Cardiac fibroblast (primary cell): ENCODE measurements at regions not wholly inside any gene's neighbourhood (a gene's known extent, or its start where the extent isn't known, plus 50 kb on each side); places are given as distances from the start of the nearest gene placed in this dataset.
"Not testable (repeated sequence)": the region's sequence is repeated elsewhere in the genome, so short reads cannot be mapped to it uniquely, and the experiment has no call there.

Experiments used
- DNase-seq, 2 donors: peaks; one replicate each; pipeline versions ENCODE4 v3.0.0 to v3.0.0-alpha.2; 2010; ENCODE audit warnings: low read depth in 2 of 2
- H3K4me3 ChIP-seq, 2 donors: replicated peaks in 1 of 2; 1 replicate in 1 of 2; 2 replicates in 1 of 2; pipeline ENCODE4 v1.5.1; 2011; ENCODE audit warnings: low read depth in 2 of 2, low read length in 2 of 2, mild to moderate bottlenecking in 2 of 2, moderate library complexity in 1 of 2
- TF ChIP-seq, protein P1 (sequence below): IDR thresholded peaks from one replicate; pipeline ENCODE4 v1.5.1; 2011; ENCODE audit warnings: low read depth, mild to moderate bottlenecking, low read length, inconsistent platforms

DNA sequence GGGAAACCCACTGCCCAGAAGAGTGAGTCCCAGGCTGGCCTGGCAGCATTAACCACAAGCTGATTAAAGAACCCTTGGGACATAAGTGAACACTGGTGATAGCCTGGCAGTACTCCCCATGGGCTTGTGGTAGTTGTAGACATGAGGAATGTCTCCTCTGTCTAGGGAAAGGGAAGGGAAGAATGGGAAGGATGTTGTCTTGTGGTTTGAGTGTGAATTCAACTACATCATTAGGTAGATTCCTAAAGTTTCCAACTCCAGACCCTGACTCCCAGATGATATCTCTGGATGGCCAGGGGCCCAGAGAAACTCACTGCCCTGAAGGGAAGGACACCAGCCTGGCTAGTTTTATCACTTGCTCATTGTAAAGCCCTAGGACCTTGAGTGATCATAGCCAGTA, 1012.4 kb upstream of the COX7C start:
- no peak for DNase-seq
- H3K4me3 ChIP-seq = no peak overlapping the region
- TF ChIP-seq, protein P1, sequence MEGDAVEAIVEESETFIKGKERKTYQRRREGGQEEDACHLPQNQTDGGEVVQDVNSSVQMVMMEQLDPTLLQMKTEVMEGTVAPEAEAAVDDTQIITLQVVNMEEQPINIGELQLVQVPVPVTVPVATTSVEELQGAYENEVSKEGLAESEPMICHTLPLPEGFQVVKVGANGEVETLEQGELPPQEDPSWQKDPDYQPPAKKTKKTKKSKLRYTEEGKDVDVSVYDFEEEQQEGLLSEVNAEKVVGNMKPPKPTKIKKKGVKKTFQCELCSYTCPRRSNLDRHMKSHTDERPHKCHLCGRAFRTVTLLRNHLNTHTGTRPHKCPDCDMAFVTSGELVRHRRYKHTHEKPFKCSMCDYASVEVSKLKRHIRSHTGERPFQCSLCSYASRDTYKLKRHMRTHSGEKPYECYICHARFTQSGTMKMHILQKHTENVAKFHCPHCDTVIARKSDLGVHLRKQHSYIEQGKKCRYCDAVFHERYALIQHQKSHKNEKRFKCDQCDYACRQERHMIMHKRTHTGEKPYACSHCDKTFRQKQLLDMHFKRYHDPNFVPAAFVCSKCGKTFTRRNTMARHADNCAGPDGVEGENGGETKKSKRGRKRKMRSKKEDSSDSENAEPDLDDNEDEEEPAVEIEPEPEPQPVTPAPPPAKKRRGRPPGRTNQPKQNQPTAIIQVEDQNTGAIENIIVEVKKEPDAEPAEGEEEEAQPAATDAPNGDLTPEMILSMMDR = no peak

DNA sequence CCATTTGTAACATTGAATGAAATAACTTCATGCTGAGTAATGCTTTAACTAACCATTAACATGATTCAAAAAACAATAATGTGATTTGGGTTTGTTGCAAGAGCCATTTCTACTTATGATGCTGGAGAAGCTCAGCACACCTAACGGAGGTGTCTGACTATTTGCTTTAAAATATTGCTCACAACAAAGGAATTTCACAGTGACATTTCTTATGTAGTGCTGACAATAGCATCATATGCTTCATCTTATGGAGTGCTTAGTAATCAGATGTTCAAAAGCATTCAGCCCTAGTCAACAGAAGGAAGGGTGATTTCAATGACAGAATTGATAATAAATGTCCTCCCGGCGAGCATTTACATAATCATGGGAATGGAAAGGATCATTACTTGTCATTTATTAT, 1003.3 kb upstream of the COX7C start:
- TF ChIP-seq, protein P1 = no peak
- H3K4me3 ChIP-seq = no peak overlapping the region
- no peak for DNase-seq

DNA sequence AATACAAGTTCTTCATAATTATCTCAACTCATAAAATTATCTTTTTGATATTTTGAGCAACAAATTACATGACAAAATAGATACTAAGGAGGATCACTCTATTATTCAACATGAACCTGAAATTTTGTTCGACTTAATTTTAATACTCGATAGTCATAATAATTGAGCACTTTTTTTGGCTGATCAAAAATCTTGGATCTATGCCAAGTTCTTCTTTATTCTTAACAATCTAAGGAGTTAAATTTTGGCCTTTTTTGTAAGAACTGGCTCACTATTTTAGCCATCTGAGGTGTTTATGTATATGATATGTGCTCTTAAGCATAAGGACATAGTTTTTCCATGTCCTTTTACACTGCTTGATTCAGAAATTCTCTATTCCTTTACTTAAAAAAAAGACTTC, 996.1 kb upstream of the COX7C start:
- H3K4me3 ChIP-seq = no peak overlapping the region
- TF ChIP-seq, protein P1 = no peak
- DNase-seq = no peak

DNA sequence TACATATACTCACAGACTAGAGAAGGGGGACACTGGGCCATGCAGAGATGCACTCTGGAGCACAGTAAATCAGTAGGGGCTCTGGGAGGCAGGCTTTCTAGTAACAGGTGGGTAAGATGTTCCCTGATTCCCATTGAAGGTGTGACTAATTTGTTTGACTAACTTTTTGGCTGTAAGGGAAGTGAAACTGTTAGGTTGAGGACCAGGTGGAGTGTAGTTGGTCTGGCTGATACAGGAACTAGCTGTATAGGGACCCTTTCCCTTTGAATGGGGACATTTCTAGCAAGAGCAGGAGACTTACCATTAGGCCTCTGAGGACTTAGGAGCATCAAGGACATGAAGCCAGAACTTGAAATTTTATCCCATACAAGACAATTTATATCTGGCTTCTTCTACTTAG, 989.6 kb upstream of the COX7C start:
- no peak for DNase-seq
- H3K4me3 ChIP-seq = no peak overlapping the region
- TF ChIP-seq, protein P1 = no peak

DNA sequence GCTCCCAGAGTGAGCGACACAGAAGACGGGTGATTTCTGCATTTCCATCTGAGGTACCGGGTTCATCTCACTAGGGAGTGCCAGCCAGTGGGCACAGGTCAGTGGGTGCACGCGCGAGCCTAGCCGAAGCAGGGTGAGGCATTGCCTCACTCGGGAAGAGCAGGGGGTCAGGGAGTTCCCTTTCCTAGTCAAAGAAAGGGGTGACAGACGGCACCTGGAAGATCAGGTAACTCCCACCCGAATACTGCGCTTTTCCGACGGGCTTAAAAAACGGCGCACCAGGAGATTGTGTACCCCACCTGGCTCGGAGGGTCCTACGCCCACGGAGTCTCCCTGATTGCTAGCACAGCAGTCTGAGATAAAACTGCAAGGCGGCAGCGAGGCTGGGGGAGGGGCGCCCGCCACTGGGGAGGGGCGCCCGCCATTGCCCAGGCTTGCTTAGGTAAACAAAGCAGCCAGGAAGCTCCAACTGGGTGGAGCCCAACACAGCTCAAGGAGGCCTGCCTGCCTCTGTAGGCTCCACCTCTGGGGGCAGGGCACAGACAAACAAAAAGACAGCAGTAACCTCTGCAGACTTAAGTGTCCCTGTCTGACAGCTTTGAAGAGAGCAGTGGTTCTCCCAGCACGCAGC, 979.1 kb upstream of the COX7C start:
- DNase-seq, H3K4me3 ChIP-seq: not testable (repeated sequence)

DNA sequence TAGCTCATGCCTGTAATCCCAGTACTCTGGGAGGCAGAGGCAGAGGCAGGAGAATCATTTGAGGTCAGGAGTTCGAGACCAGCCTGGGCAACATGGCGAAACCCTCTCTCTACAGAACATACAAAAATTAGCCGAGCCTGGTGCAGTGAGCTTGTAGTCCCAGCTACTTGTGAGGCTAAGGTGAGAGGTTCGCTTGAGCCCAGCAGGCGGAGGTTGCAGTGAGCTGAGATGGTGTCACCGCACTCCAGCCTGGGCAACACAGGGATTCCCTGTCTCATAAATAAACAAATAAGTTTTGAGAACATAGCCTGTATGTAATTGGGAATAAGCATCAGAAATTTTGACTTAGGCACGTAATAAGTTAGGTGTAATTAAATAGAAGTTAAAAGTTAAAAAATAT, 971.7 kb upstream of the COX7C start:
- H3K4me3 ChIP-seq = no peak overlapping the region
- no peak for DNase-seq
- TF ChIP-seq, protein P1 = no peak

DNA sequence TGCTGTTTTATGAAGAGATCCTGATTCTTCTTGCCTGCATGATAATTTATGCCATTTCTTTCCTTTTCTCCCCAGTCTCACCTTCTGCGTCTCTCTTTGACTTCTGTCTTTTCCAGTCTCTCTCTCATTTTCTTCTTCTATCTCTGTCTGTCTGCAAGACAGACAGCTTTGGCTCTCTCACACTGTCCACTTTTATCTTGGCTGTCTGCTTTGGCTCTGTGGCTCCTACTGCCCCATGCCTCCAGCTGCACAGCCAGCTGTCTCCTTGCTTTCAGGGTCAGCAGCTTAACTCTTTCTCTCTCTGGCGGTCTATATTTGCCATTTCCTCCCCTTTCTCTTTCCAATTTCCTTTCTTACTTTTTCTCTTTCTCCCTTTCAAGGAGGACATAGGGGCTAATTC, 971.1 kb upstream of the COX7C start:
- no peak for DNase-seq
- TF ChIP-seq, protein P1 = no peak
- H3K4me3 ChIP-seq = no peak overlapping the region
